ENCODE measurements at regions not wholly inside any gene's neighbourhood (a gene's known extent, or its start where the extent isn't known, plus 50 kb on each side); places are given as distances from the start of the nearest gene placed in this dataset.

GRCh38 chr1:244231193-244231571 lies 180.1 kb downstream of the ZBTB18 start:
- no peak overlapping the region for H3K9ac ChIP-seq (ENCODE audit: low read depth, low read length, poor library complexity, severe bottlenecking)
- no peaks in the 10 kb centered on the region for H3K79me2 ChIP-seq (ENCODE audit: insufficient read depth, low read length)
- TF ChIP-seq CTCF (conservative IDR thresholded peaks at IDR 0.05; ENCODE audit: low read length) (no peak), EZH2phosphoT487 (IDR thresholded peaks at IDR 0.05; ENCODE audit: borderline replicate concordance) (no peak)
- no peaks in the 10 kb centered on the region for H3K9me3 ChIP-seq (ENCODE audit: insufficient read depth, low read depth, low read length)
- H4K20me1 ChIP-seq (ENCODE audit: insufficient read depth, low read length, poor library complexity, severe bottlenecking), result no peaks in the 10 kb centered on the region
- no peak overlapping the region for H3K4me3 ChIP-seq (ENCODE audit: low read length, poor library complexity, severe bottlenecking)
- no peaks in the 10 kb centered on the region for H3K4me1 ChIP-seq (ENCODE audit: insufficient read depth, low read length, poor library complexity, severe bottlenecking)
- H3K4me2 ChIP-seq (ENCODE audit: low read depth, low read length, poor library complexity, severe bottlenecking), result no peak overlapping the region
- no peaks in the 10 kb centered on the region for H3K36me3 ChIP-seq (ENCODE audit: insufficient read depth, low read length)
- no peak overlapping the region for H2AFZ ChIP-seq (ENCODE audit: low read length)
- H3K27me3 ChIP-seq (ENCODE audit: insufficient read depth, low read length, poor library complexity, severe bottlenecking), result no peaks in the 10 kb centered on the region
- no peaks in the 10 kb centered on the region for H3F3A ChIP-seq (ENCODE audit: low read depth)
- H3K9me2 ChIP-seq (replicated peaks; ENCODE audit: low read depth, low read length), result no peaks in the 10 kb centered on the region

- Histone ChIP-seq H3K27me3 (ENCODE audit: insufficient read depth, low read length, poor library complexity, severe bottlenecking) (no peaks in the 10 kb centered on the region), H3K36me3 (ENCODE audit: insufficient read depth, low read length) (no peaks in the 10 kb centered on the region), H2AFZ (ENCODE audit: low read length) (no peak overlapping the region), H3K4me1 (ENCODE audit: insufficient read depth, low read length, poor library complexity, severe bottlenecking) (no peaks in the 10 kb centered on the region), H3K9me3 (ENCODE audit: insufficient read depth, low read depth, low read length) (no peaks in the 10 kb centered on the region), H3K4me2 (ENCODE audit: low read depth, low read length, poor library complexity, severe bottlenecking) (no peak overlapping the region), H3K9ac (ENCODE audit: low read depth, low read length, poor library complexity, severe bottlenecking) (no peak overlapping the region), H3K4me3 (ENCODE audit: low read length, poor library complexity, severe bottlenecking) (no peak overlapping the region), H3K9me2 (replicated peaks; ENCODE audit: low read depth, low read length) (no peaks in the 10 kb centered on the region), H3K79me2 (ENCODE audit: insufficient read depth, low read length) (no peaks in the 10 kb centered on the region), H3F3A (ENCODE audit: low read depth) (no peaks in the 10 kb centered on the region), H4K20me1 (ENCODE audit: insufficient read depth, low read length, poor library complexity, severe bottlenecking) (no peaks in the 10 kb centered on the region)
- TF ChIP-seq CTCF (conservative IDR thresholded peaks at IDR 0.05; ENCODE audit: low read length), result no peak
- TF ChIP-seq EZH2phosphoT487 (IDR thresholded peaks at IDR 0.05; ENCODE audit: borderline replicate concordance), result no peak
Measured at GRCh38 chr1:244231572-244232315, 180.7 kb downstream of the ZBTB18 start.

GRCh38 chr1:244234009-244234643 lies 183.0 kb downstream of the ZBTB18 start:
- no peak for TF ChIP-seq EZH2phosphoT487 (IDR thresholded peaks at IDR 0.05; ENCODE audit: borderline replicate concordance)
- TF ChIP-seq CTCF (conservative IDR thresholded peaks at IDR 0.05; ENCODE audit: low read length), result no peak
- no peak overlapping the region for H2AFZ ChIP-seq (ENCODE audit: low read length)
- H3K4me3 ChIP-seq (ENCODE audit: low read length, poor library complexity, severe bottlenecking), result no peak overlapping the region
- no peak overlapping the region for H3K9ac ChIP-seq (ENCODE audit: low read depth, low read length, poor library complexity, severe bottlenecking)
- H3K9me3 ChIP-seq (ENCODE audit: insufficient read depth, low read depth, low read length), result no peaks in the 10 kb centered on the region
- no peaks in the 10 kb centered on the region for H3K9me2 ChIP-seq (replicated peaks; ENCODE audit: low read depth, low read length)
- no peaks in the 10 kb centered on the region for H3K4me1 ChIP-seq (ENCODE audit: insufficient read depth, low read length, poor library complexity, severe bottlenecking)
- no peaks in the 10 kb centered on the region for H3K27me3 ChIP-seq (ENCODE audit: insufficient read depth, low read length, poor library complexity, severe bottlenecking)
- no peaks in the 10 kb centered on the region for H3K79me2 ChIP-seq (ENCODE audit: insufficient read depth, low read length)
- no peaks in the 10 kb centered on the region for H4K20me1 ChIP-seq (ENCODE audit: insufficient read depth, low read length, poor library complexity, severe bottlenecking)
- no peaks in the 10 kb centered on the region for H3K36me3 ChIP-seq (ENCODE audit: insufficient read depth, low read length)
- no peaks in the 10 kb centered on the region for H3F3A ChIP-seq (ENCODE audit: low read depth)
- H3K4me2 ChIP-seq (ENCODE audit: low read depth, low read length, poor library complexity, severe bottlenecking), result no peak overlapping the region

Measured in Loucy (cell line).